ENCODE measurements at regions not wholly inside any gene's neighbourhood (a gene's known extent, or its start where the extent isn't known, plus 50 kb on each side); places are given as distances from the start of the nearest gene placed in this dataset.

GRCh38 chr2:221343524-221343923 is 228.6 kb downstream of the EPHA4 start:
- no peaks in the 10 kb centered on the region for H3K27me3 ChIP-seq
- no peaks in the 10 kb centered on the region for H3K9me3 ChIP-seq
- H3K4me3 ChIP-seq, result no peak overlapping the region
- 94 to 98% methylated on average over 1 of the region's 1 CpG for WGBS, 2 donors
- DNase-seq (no peak), FAIRE-seq (no peak), ATAC-seq (no peak)
- no peak for TF ChIP-seq CTCF (IDR thresholded peaks at IDR 0.05)
- intact Hi-C loops (cut with DNase I), result no loop called here
- H3K4me1 ChIP-seq, result no peaks in the 10 kb centered on the region
- no peaks in the 10 kb centered on the region for H3K36me3 ChIP-seq
- H3K27ac ChIP-seq, result no peak overlapping the region

- H3K4me3 ChIP-seq, result no peak overlapping the region
- no peaks in the 10 kb centered on the region for H3K36me3 ChIP-seq
- DNase-seq (no peak), FAIRE-seq (no peak), ATAC-seq (no peak)
- no peaks in the 10 kb centered on the region for H3K27me3 ChIP-seq
- intact Hi-C loops (cut with DNase I), result no loop called here
- H3K4me1 ChIP-seq, result no peaks in the 10 kb centered on the region
- no peaks in the 10 kb centered on the region for H3K9me3 ChIP-seq
- no peak overlapping the region for H3K27ac ChIP-seq
- no peak for TF ChIP-seq CTCF (IDR thresholded peaks at IDR 0.05)
Observed at GRCh38 chr2:221345516-221345915, 226.6 kb downstream of the EPHA4 start.

- H3K27me3 ChIP-seq, result no peaks in the 10 kb centered on the region
- intact Hi-C loops (cut with DNase I), result no loop called here
- no peaks in the 10 kb centered on the region for H3K36me3 ChIP-seq
- 26 to 34% methylated on average over 3 of the region's 3 CpGs for WGBS, 2 donors
- TF ChIP-seq CTCF (IDR thresholded peaks at IDR 0.05), result no peak
- no peak overlapping the region for H3K27ac ChIP-seq
- FAIRE-seq (no peak), DNase-seq (peak in 1 of 6 donors; percentile 8), ATAC-seq (peak in 1 of 4 donors; percentile 36)
- no peaks in the 10 kb centered on the region for H3K9me3 ChIP-seq
- no peak overlapping the region for H3K4me3 ChIP-seq
- no peaks in the 10 kb centered on the region for H3K4me1 ChIP-seq
Observed at GRCh38 chr2:221346411-221346810, 225.7 kb downstream of the EPHA4 start.

GRCh38 chr2:221347471-221347870 is 224.6 kb downstream of the EPHA4 start:
- Histone ChIP-seq H3K4me3 (no peak overlapping the region), H3K27me3 (no peaks in the 10 kb centered on the region), H3K36me3 (no peaks in the 10 kb centered on the region), H3K9me3 (no peaks in the 10 kb centered on the region), H3K27ac (no peak overlapping the region), H3K4me1 (no peaks in the 10 kb centered on the region)
- DNase-seq, result no peak
- WGBS, 2 donors, result 83 to 85% methylated on average over 2 of the region's 2 CpGs
- intact Hi-C loops (cut with DNase I), result no loop called here
- no peak for ATAC-seq
- TF ChIP-seq CTCF (IDR thresholded peaks at IDR 0.05), result no peak
- no peak for FAIRE-seq

- TF ChIP-seq CTCF (IDR thresholded peaks at IDR 0.05), result no peak
- Histone ChIP-seq H3K27me3 (no peaks in the 10 kb centered on the region), H3K36me3 (no peaks in the 10 kb centered on the region), H3K9me3 (no peaks in the 10 kb centered on the region), H3K4me3 (no peak overlapping the region), H3K27ac (no peak overlapping the region), H3K4me1 (no peaks in the 10 kb centered on the region)
- peak in 3 of 6 donors; percentile 14 to 36 (median 34) for DNase-seq
- 17 to 21% methylated on average over 1 of the region's 1 CpG for WGBS, 2 donors
- intact Hi-C loops (cut with DNase I), result no loop called here
- no peak for FAIRE-seq
- peak; percentile 66 to 93 (median 88) for ATAC-seq
Observed at GRCh38 chr2:221350616-221351015, 221.5 kb downstream of the EPHA4 start.

All from pancreas (tissue), 10 donors.